Testis (tissue), 2 donors: ENCODE measurements at regions not wholly inside any gene's neighbourhood (a gene's known extent, or its start where the extent isn't known, plus 50 kb on each side); places are given as distances from the start of the nearest gene placed in this dataset.

Source experiments
- DNase-seq: peaks from one replicate; pipeline ENCODE4 v3.0.0-alpha.2; 2019
- H3K27ac ChIP-seq, 2 donors: fragments of 200-600 bp; sonication (generic); one replicate each; pipeline ENCODE4 v1.5.1; 2019
- H3K27me3 ChIP-seq: fragments of 200-600 bp; sonication (generic); one replicate; pipeline ENCODE4 v1.5.1; 2019
- H3K36me3 ChIP-seq: fragments of 200-600 bp; sonication (generic); one replicate; pipeline ENCODE4 v1.5.1; 2017; ENCODE audit warnings: low read depth; ENCODE audit errors: missing control alignments
- H3K4me1 ChIP-seq: fragments of 200-600 bp; sonication (generic); one replicate; pipeline ENCODE4 v1.5.1; 2019
- H3K4me3 ChIP-seq, 2 donors: fragments of 200-600 bp; sonication (generic); one replicate each; pipeline ENCODE4 v1.5.1; 2017 to 2019
- H3K9me3 ChIP-seq: fragments of 200-600 bp; sonication (generic); one replicate; pipeline ENCODE4 v1.5.1; 2017
- CTCF ChIP-seq, 3 experiments: fragments of 450-650 bp in 2 of 3; fragments of 200-600 bp in 1 of 3; sonication (generic) in 1 of 3; IDR thresholded peaks; one replicate each; pipeline ENCODE4 v1.5.1; 2016 to 2019; ENCODE audit warnings: antibody characterized with exemption in 3 of 3, mild to moderate bottlenecking in 2 of 3, moderate library complexity in 1 of 3
- POLR2A ChIP-seq: fragments of 450-650 bp; IDR thresholded peaks from one replicate; pipeline ENCODE4 v1.6.1; 2017; ENCODE audit warnings: antibody characterized with exemption, mild to moderate bottlenecking, moderate library complexity
- WGBS, 2 donors: methylation state at CpG; one replicate each; pipeline ENCODE4 v1.1.5; 2018; 5-methylcytosine and 5-hydroxymethylcytosine counted together
- intact Hi-C: fragments of 100-400 bp; cut with DNase I; formaldehyde crosslinking; loops from one replicate; pipeline ENCODE4 v1.15.1; 2023; ENCODE audit warnings: low total_unique reads

- no peak for DNase-seq
- intact Hi-C loops = no loop called here
- no peak overlapping the region for H3K27ac ChIP-seq
- no peaks in the 10 kb centered on the region for H3K36me3 ChIP-seq
- no peak for TF ChIP-seq CTCF (IDR thresholded peaks at IDR 0.05)
- TF ChIP-seq POLR2A = no peak
- no peaks in the 10 kb centered on the region for H3K9me3 ChIP-seq
- no peaks in the 10 kb centered on the region for H3K4me1 ChIP-seq
- no peaks in the 10 kb centered on the region for H3K27me3 ChIP-seq
- no peak overlapping the region for H3K4me3 ChIP-seq
- 67 to 73% methylated on average over 1 to 8 of the region's 13 CpGs for WGBS, 2 donors
Measured at GRCh38 chr13:62046512-62046911, 630.9 kb upstream of the PCDH20 start.

- intact Hi-C loops = no loop called here
- 62 to 75% methylated on average over 3 of the region's 3 CpGs for WGBS, 2 donors
- no peak for DNase-seq
- H3K4me1 ChIP-seq = no peaks in the 10 kb centered on the region
- no peaks in the 10 kb centered on the region for H3K9me3 ChIP-seq
- H3K36me3 ChIP-seq = no peaks in the 10 kb centered on the region
- no peaks in the 10 kb centered on the region for H3K27me3 ChIP-seq
- no peak for TF ChIP-seq CTCF (IDR thresholded peaks at IDR 0.05)
- no peak for TF ChIP-seq POLR2A
- no peak overlapping the region for H3K27ac ChIP-seq
- H3K4me3 ChIP-seq = no peak overlapping the region
Measured at GRCh38 chr13:62043600-62043999, 628.0 kb upstream of the PCDH20 start.

GRCh38 chr13:62040806-62041205 is 625.2 kb upstream of the PCDH20 start:
- DNase-seq = no peak
- TF ChIP-seq POLR2A (no peak), CTCF (IDR thresholded peaks at IDR 0.05) (no peak)
- Histone ChIP-seq H3K4me3 (no peak overlapping the region), H3K27me3 (no peaks in the 10 kb centered on the region), H3K9me3 (no peaks in the 10 kb centered on the region), H3K4me1 (no peaks in the 10 kb centered on the region), H3K36me3 (no peaks in the 10 kb centered on the region), H3K27ac (no peak overlapping the region)
- WGBS, 2 donors = 92 to 97% methylated on average over 2 of the region's 2 CpGs
- intact Hi-C loops = no loop called here

GRCh38 chr13:62040078-62040477 is 624.4 kb upstream of the PCDH20 start:
- H3K27me3 ChIP-seq = no peaks in the 10 kb centered on the region
- DNase-seq = no peak
- no peaks in the 10 kb centered on the region for H3K9me3 ChIP-seq
- H3K4me3 ChIP-seq = no peak overlapping the region
- intact Hi-C loops = no loop called here
- TF ChIP-seq CTCF (IDR thresholded peaks at IDR 0.05) = no peak
- no peak for TF ChIP-seq POLR2A
- H3K27ac ChIP-seq = no peak overlapping the region
- no peaks in the 10 kb centered on the region for H3K4me1 ChIP-seq
- no peaks in the 10 kb centered on the region for H3K36me3 ChIP-seq
- 65 to 78% methylated on average over 3 of the region's 3 CpGs for WGBS, 2 donors

- TF ChIP-seq POLR2A (no peak), CTCF (IDR thresholded peaks at IDR 0.05) (no peak)
- DNase-seq = no peak
- WGBS, 2 donors = 92 to 95% methylated on average over 1 of the region's 1 CpG
Measured at GRCh38 chr13:62038214-62038613, 622.6 kb upstream of the PCDH20 start.

More at GRCh38 chr13:62038214-62038613, 622.6 kb upstream of the PCDH20 start:
- no peaks in the 10 kb centered on the region for H3K27me3 ChIP-seq
- no peaks in the 10 kb centered on the region for H3K9me3 ChIP-seq
- no peaks in the 10 kb centered on the region for H3K4me1 ChIP-seq
- H3K27ac ChIP-seq = no peak overlapping the region
- intact Hi-C loops = no loop called here
- no peak overlapping the region for H3K4me3 ChIP-seq
- no peaks in the 10 kb centered on the region for H3K36me3 ChIP-seq
